ENCODE measurements at regions not wholly inside any gene's neighbourhood (a gene's known extent, or its start where the extent isn't known, plus 50 kb on each side); places are given as distances from the start of the nearest gene placed in this dataset.

DNA sequence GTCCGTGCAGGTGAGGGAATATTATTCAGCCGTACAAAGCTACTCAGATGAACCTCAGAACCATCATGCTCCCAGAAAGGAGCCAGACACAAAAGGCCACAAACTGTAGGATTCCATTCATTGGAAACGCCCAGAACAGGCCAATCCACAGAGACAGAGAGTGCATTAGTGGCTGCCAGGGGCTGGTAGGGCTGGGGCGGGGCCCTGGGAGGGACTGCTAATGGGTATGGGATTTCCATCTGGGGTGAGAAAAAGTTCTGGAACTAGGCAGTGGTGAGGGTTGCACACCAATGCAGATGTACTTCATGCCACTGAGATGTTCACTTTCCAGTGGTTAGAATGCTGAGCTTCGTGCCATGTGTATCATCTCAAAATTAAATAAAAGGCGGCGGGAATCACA lies 101.1 kb downstream of the RFLNA start:
- H3F3A ChIP-seq (ENCODE audit: insufficient read depth, low read length) = peaks cover 7% of the 10 kb centered on the region; the same call in 1 of the 2 replicates
- no peaks in the 10 kb centered on the region for H3K9me2 ChIP-seq (ENCODE audit: low read depth, low read length)
- no peak overlapping the region for H3K4me3 ChIP-seq (ENCODE audit: low read depth, low read length, poor library complexity, severe bottlenecking)
- H4K20me1 ChIP-seq (ENCODE audit: insufficient read depth, low read length) = no peaks in the 10 kb centered on the region
- H3K4me1 ChIP-seq (ENCODE audit: insufficient read depth, low read length, severe bottlenecking) = peaks cover 57% of the 10 kb centered on the region
- H3K9me3 ChIP-seq (ENCODE audit: low read length) = no peaks in the 10 kb centered on the region
- H3K36me3 ChIP-seq (ENCODE audit: insufficient read depth, low read length) = no peaks in the 10 kb centered on the region
- TF ChIP-seq, protein P1, sequence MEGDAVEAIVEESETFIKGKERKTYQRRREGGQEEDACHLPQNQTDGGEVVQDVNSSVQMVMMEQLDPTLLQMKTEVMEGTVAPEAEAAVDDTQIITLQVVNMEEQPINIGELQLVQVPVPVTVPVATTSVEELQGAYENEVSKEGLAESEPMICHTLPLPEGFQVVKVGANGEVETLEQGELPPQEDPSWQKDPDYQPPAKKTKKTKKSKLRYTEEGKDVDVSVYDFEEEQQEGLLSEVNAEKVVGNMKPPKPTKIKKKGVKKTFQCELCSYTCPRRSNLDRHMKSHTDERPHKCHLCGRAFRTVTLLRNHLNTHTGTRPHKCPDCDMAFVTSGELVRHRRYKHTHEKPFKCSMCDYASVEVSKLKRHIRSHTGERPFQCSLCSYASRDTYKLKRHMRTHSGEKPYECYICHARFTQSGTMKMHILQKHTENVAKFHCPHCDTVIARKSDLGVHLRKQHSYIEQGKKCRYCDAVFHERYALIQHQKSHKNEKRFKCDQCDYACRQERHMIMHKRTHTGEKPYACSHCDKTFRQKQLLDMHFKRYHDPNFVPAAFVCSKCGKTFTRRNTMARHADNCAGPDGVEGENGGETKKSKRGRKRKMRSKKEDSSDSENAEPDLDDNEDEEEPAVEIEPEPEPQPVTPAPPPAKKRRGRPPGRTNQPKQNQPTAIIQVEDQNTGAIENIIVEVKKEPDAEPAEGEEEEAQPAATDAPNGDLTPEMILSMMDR (IDR thresholded peaks at IDR 0.05; ENCODE audit: low read length) = no peak
- TF ChIP-seq EZH2 (IDR thresholded peaks at IDR 0.05; ENCODE audit: borderline replicate concordance, low read length) = no peak
- H3K4me2 ChIP-seq (ENCODE audit: low read length) = no peak overlapping the region
- no peak overlapping the region for H3K9ac ChIP-seq (ENCODE audit: low read length)
- no peak overlapping the region for H3K27ac ChIP-seq (ENCODE audit: low read depth, low read length, poor library complexity, severe bottlenecking)
- no peaks in the 10 kb centered on the region for H3K27me3 ChIP-seq (ENCODE audit: insufficient read depth, low read length)
- H2AFZ ChIP-seq (ENCODE audit: low read length) = no peak overlapping the region
- no peaks in the 10 kb centered on the region for H3K79me2 ChIP-seq (ENCODE audit: insufficient read depth, low read length)

DNA sequence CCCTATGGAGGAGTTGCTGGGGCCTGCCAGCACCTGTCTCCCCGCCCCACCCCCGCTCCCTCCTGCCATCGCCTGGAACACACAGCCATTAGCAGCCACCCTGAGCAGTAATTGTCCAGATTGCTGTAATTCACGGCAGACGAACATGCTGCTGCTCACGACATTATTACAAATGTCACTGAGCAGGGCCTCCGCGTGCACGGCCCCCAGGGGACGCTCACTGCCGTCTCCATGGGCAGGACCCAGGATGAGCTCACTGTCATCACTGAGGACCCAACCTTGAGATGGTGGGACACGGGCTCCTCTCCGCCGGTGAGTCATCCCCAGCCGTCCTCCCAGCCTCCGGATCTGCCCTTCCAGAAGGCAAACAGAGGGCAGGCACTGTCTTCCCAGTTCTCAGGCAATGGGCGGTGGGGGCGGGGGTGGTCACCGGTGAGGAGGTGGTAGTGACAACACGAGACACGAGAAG lies 100.4 kb downstream of the RFLNA start:
- peaks cover 64% of the 10 kb centered on the region for H3K4me1 ChIP-seq (ENCODE audit: insufficient read depth, low read length, severe bottlenecking)
- H3K9ac ChIP-seq (ENCODE audit: low read length) = no peak overlapping the region
- H3K36me3 ChIP-seq (ENCODE audit: insufficient read depth, low read length) = no peaks in the 10 kb centered on the region
- H3K9me3 ChIP-seq (ENCODE audit: low read length) = no peaks in the 10 kb centered on the region
- no peaks in the 10 kb centered on the region for H3K9me2 ChIP-seq (ENCODE audit: low read depth, low read length)
- TF ChIP-seq, protein P1 (IDR thresholded peaks at IDR 0.05; ENCODE audit: low read length) = no peak
- TF ChIP-seq EZH2 (IDR thresholded peaks at IDR 0.05; ENCODE audit: borderline replicate concordance, low read length) = no peak
- no peaks in the 10 kb centered on the region for H3K79me2 ChIP-seq (ENCODE audit: insufficient read depth, low read length)
- no peaks in the 10 kb centered on the region for H3K27me3 ChIP-seq (ENCODE audit: insufficient read depth, low read length)
- H3K4me2 ChIP-seq (ENCODE audit: low read length) = no peak overlapping the region
- no peaks in the 10 kb centered on the region for H4K20me1 ChIP-seq (ENCODE audit: insufficient read depth, low read length)
- H3K27ac ChIP-seq (ENCODE audit: low read depth, low read length, poor library complexity, severe bottlenecking) = no peak overlapping the region
- no peak overlapping the region for H2AFZ ChIP-seq (ENCODE audit: low read length)
- H3K4me3 ChIP-seq (ENCODE audit: low read depth, low read length, poor library complexity, severe bottlenecking) = no peak overlapping the region
- H3F3A ChIP-seq (ENCODE audit: insufficient read depth, low read length) = peaks cover 7% of the 10 kb centered on the region; the same call in 1 of the 2 replicates

DNA sequence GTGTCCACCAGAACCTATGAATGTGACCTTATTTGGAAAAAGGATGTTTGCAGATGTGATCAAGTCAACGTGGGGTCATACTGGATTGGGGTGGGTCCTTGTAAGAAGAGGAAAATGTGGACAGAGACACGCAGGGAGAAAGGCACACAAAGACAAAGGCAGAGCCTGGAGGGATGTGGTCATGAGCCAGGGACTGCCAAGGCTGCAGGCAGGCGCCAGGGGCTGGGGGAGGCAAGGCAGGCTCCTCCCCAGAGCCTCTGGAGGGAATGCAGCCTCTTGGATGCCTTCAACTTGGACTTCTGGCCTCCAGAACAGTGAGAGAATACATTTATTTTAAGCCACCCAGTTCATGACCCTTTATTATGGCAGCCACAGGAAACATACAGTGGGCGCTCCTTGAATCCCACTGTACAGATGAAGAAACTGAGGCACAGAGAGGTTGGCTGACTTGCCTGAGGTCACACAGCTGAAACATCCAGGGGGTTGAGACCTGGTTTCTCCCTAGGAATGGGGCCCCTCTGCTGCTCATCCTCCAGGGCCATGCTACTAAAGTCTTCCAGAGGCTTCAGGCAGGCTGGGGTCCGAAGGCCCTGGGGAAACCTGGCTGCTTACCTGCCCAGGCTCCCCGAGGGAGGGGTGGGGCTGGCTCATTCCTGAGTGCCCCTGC lies 99.7 kb downstream of the RFLNA start:
- H3K27me3 ChIP-seq (ENCODE audit: insufficient read depth, low read length) = no peaks in the 10 kb centered on the region
- peaks cover 65% of the 10 kb centered on the region for H3K4me1 ChIP-seq (ENCODE audit: insufficient read depth, low read length, severe bottlenecking)
- peaks cover 7% of the 10 kb centered on the region; the same call in 1 of the 2 replicates for H3F3A ChIP-seq (ENCODE audit: insufficient read depth, low read length)
- H3K9me3 ChIP-seq (ENCODE audit: low read length) = no peaks in the 10 kb centered on the region
- H3K27ac ChIP-seq (ENCODE audit: low read depth, low read length, poor library complexity, severe bottlenecking) = no peak overlapping the region
- no peak overlapping the region for H3K4me2 ChIP-seq (ENCODE audit: low read length)
- TF ChIP-seq, protein P1 (IDR thresholded peaks at IDR 0.05; ENCODE audit: low read length) = no peak
- no peak for TF ChIP-seq EZH2 (IDR thresholded peaks at IDR 0.05; ENCODE audit: borderline replicate concordance, low read length)
- H3K4me3 ChIP-seq (ENCODE audit: low read depth, low read length, poor library complexity, severe bottlenecking) = no peak overlapping the region
- H3K36me3 ChIP-seq (ENCODE audit: insufficient read depth, low read length) = no peaks in the 10 kb centered on the region
- no peaks in the 10 kb centered on the region for H3K9me2 ChIP-seq (ENCODE audit: low read depth, low read length)
- H3K9ac ChIP-seq (ENCODE audit: low read length) = no peak overlapping the region
- no peaks in the 10 kb centered on the region for H4K20me1 ChIP-seq (ENCODE audit: insufficient read depth, low read length)
- H3K79me2 ChIP-seq (ENCODE audit: insufficient read depth, low read length) = no peaks in the 10 kb centered on the region
- no peak overlapping the region for H2AFZ ChIP-seq (ENCODE audit: low read length)
